ENCODE measurements at regions not wholly inside any gene's neighbourhood (a gene's known extent, or its start where the extent isn't known, plus 50 kb on each side); places are given as distances from the start of the nearest gene placed in this dataset.

GRCh38 chr10:131645756-131646155 is 255.1 kb upstream of the PPP2R2D start:
- Histone ChIP-seq H3K23ac (ENCODE audit: low read length in 2 of 2) (no peak overlapping the region), H2BK120ac (ENCODE audit: low read depth, low read length) (no peak overlapping the region), H3K9ac (ENCODE audit: low read length) (no peak overlapping the region), H2BK5ac (ENCODE audit: low read depth, low read length, poor library complexity, severe bottlenecking) (no peak overlapping the region), H3K18ac (ENCODE audit: low read depth in 1 of 2, low read length in 2 of 2) (no peak overlapping the region), H3K4ac (ENCODE audit: low read depth in 1 of 2, low read length in 2 of 2) (no peak overlapping the region), H4K91ac (ENCODE audit: low read length) (no peak overlapping the region), H3K36me3 (ENCODE audit: control insufficient read depth in 1 of 2, insufficient read depth in 2 of 2, low read depth in 1 of 2, low read length in 2 of 2) (no peaks in the 10 kb centered on the region), H4K8ac (ENCODE audit: low read length) (no peak overlapping the region), H3K4me3 (ENCODE audit: insufficient read depth in 1 of 2, low read depth in 1 of 2, low read length in 2 of 2) (no peak overlapping the region), H2AK5ac (ENCODE audit: low read length, severe bottlenecking) (no peak overlapping the region), H3K79me1 (replicated peaks; ENCODE audit: low read length, poor library complexity, severe bottlenecking) (no peaks in the 10 kb centered on the region), H3K9me3 (ENCODE audit: control insufficient read depth, low read length) (peaks cover 4% of the 10 kb centered on the region), H3K27me3 (ENCODE audit: control insufficient read depth in 1 of 2, insufficient read depth in 1 of 2, low read length in 2 of 2) (no peaks in the 10 kb centered on the region), H2AFZ (ENCODE audit: low read depth, low read length) (no peak overlapping the region), H3K4me2 (ENCODE audit: low read length, poor library complexity, severe bottlenecking) (no peak overlapping the region), H3K14ac (ENCODE audit: low read length in 2 of 2) (no peak overlapping the region), H3K4me1 (ENCODE audit: control insufficient read depth, insufficient read depth, low read depth, low read length) (no peaks in the 10 kb centered on the region), H2BK15ac (ENCODE audit: low read depth, poor library complexity, severe bottlenecking) (no peak overlapping the region), H3K27ac (ENCODE audit: low read length, poor library complexity, severe bottlenecking) (no peak overlapping the region), H2BK12ac (ENCODE audit: low read length in 2 of 2) (no peak overlapping the region)
- WGBS = 77% methylated on average over 10 of the region's 10 CpGs
- no peak for DNase-seq

DNA sequence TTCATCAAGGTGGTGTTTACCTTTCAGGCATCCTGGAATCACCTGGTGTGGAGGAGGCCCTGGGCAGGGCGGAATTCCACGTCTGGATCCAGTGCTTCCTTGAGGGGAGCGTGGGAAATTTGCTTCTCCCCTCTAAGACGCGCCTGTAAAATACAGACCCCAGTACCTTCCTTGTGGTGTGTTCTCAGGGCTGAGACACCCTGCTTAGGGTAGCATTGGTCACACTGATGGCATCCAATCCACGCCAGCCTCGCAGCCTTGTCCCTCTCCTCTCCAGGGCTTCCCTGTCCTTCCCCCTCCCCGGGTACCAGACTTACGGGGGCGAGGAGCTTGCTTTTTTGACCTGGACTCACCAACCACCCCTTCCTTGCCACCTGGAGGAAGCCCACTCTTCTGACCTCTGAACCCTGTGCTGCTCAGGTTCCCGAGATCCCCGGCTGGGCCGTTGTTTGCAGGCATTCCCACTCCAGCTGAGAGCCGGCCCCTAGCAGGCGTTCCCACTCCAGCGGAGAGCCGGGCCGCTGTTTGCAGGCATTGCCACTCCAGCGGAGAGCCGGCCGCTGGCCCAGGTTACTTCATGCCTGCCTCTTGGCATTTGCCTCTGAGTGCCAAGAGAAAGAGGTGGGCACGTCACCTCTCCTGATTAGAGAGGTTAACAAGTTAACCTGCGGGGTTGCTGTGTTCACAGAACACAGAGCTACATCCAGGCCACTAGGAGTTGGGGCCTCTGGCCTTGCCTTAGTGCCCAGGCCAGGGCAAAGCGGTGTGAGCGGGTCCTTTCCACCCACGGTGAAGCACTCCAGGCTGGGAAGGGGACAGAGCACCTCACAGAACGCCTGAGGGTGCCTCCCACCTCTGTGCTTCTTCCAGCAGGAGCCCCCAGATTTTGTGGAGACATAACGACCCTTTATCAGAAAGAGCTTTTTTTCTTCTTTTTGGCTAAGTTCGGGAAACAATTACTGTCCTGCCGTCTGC is 254.0 kb upstream of the PPP2R2D start:
- H3K36me3 ChIP-seq (ENCODE audit: control insufficient read depth in 1 of 2, insufficient read depth in 2 of 2, low read depth in 1 of 2, low read length in 2 of 2) = no peaks in the 10 kb centered on the region
- no peak overlapping the region for H2BK15ac ChIP-seq (ENCODE audit: low read depth, poor library complexity, severe bottlenecking)
- H3K4me1 ChIP-seq (ENCODE audit: control insufficient read depth, insufficient read depth, low read depth, low read length) = no peaks in the 10 kb centered on the region
- no peak overlapping the region for H2BK12ac ChIP-seq (ENCODE audit: low read length in 2 of 2)
- WGBS = 71% methylated on average over 30 of the region's 30 CpGs
- H3K4me3 ChIP-seq (ENCODE audit: insufficient read depth in 1 of 2, low read depth in 1 of 2, low read length in 2 of 2) = no peak overlapping the region
- no peak overlapping the region for H4K91ac ChIP-seq (ENCODE audit: low read length)
- H3K23ac ChIP-seq (ENCODE audit: low read length in 2 of 2) = no peak overlapping the region
- no peak overlapping the region for H3K27ac ChIP-seq (ENCODE audit: low read length, poor library complexity, severe bottlenecking)
- H3K4me2 ChIP-seq (ENCODE audit: low read length, poor library complexity, severe bottlenecking) = no peak overlapping the region
- H2AK5ac ChIP-seq (ENCODE audit: low read length, severe bottlenecking) = no peak overlapping the region
- H3K9ac ChIP-seq (ENCODE audit: low read length) = no peak overlapping the region
- no peaks in the 10 kb centered on the region for H3K79me1 ChIP-seq (replicated peaks; ENCODE audit: low read length, poor library complexity, severe bottlenecking)
- no peaks in the 10 kb centered on the region for H3K9me3 ChIP-seq (ENCODE audit: control insufficient read depth, low read length)
- no peak overlapping the region for H2BK120ac ChIP-seq (ENCODE audit: low read depth, low read length)
- no peak for DNase-seq
- H2AFZ ChIP-seq (ENCODE audit: low read depth, low read length) = no peak overlapping the region
- no peak overlapping the region for H3K18ac ChIP-seq (ENCODE audit: low read depth in 1 of 2, low read length in 2 of 2)
- no peak overlapping the region for H3K14ac ChIP-seq (ENCODE audit: low read length in 2 of 2)
- peaks cover 0 to 5% of the 10 kb centered on the region in 2 experiments for H3K27me3 ChIP-seq (ENCODE audit: control insufficient read depth in 1 of 2, insufficient read depth in 1 of 2, low read length in 2 of 2)
- no peak overlapping the region for H2BK5ac ChIP-seq (ENCODE audit: low read depth, low read length, poor library complexity, severe bottlenecking)
- H3K4ac ChIP-seq (ENCODE audit: low read depth in 1 of 2, low read length in 2 of 2) = no peak overlapping the region
- no peak overlapping the region for H4K8ac ChIP-seq (ENCODE audit: low read length)

- Histone ChIP-seq H2BK5ac (ENCODE audit: low read depth, low read length, poor library complexity, severe bottlenecking) (no peak overlapping the region), H3K4ac (ENCODE audit: low read depth in 1 of 2, low read length in 2 of 2) (no peak overlapping the region), H2BK12ac (ENCODE audit: low read length in 2 of 2) (no peak overlapping the region), H3K4me3 (ENCODE audit: insufficient read depth in 1 of 2, low read depth in 1 of 2, low read length in 2 of 2) (no peak overlapping the region), H3K36me3 (ENCODE audit: control insufficient read depth in 1 of 2, insufficient read depth in 2 of 2, low read depth in 1 of 2, low read length in 2 of 2) (no peaks in the 10 kb centered on the region), H3K27me3 (ENCODE audit: control insufficient read depth in 1 of 2, insufficient read depth in 1 of 2, low read length in 2 of 2) (peaks cover 0 to 5% of the 10 kb centered on the region in 2 experiments), H3K27ac (ENCODE audit: low read length, poor library complexity, severe bottlenecking) (no peak overlapping the region), H2AFZ (ENCODE audit: low read depth, low read length) (no peak overlapping the region), H2BK120ac (ENCODE audit: low read depth, low read length) (no peak overlapping the region), H3K23ac (ENCODE audit: low read length in 2 of 2) (no peak overlapping the region), H3K4me2 (ENCODE audit: low read length, poor library complexity, severe bottlenecking) (no peak overlapping the region), H4K91ac (ENCODE audit: low read length) (no peak overlapping the region), H3K79me1 (replicated peaks; ENCODE audit: low read length, poor library complexity, severe bottlenecking) (no peaks in the 10 kb centered on the region), H3K14ac (ENCODE audit: low read length in 2 of 2) (no peak overlapping the region), H3K18ac (ENCODE audit: low read depth in 1 of 2, low read length in 2 of 2) (no peak overlapping the region), H3K9me3 (ENCODE audit: control insufficient read depth, low read length) (no peaks in the 10 kb centered on the region), H3K4me1 (ENCODE audit: control insufficient read depth, insufficient read depth, low read depth, low read length) (no peaks in the 10 kb centered on the region), H2BK15ac (ENCODE audit: low read depth, poor library complexity, severe bottlenecking) (no peak overlapping the region), H2AK5ac (ENCODE audit: low read length, severe bottlenecking) (no peak overlapping the region), H3K9ac (ENCODE audit: low read length) (no peak overlapping the region), H4K8ac (ENCODE audit: low read length) (no peak overlapping the region)
- WGBS = 74% methylated on average over 10 of the region's 11 CpGs
- no peak for DNase-seq
These were observed 253.0 kb upstream of the PPP2R2D start for GRCh38 chr10:131647789-131648188.

DNA sequence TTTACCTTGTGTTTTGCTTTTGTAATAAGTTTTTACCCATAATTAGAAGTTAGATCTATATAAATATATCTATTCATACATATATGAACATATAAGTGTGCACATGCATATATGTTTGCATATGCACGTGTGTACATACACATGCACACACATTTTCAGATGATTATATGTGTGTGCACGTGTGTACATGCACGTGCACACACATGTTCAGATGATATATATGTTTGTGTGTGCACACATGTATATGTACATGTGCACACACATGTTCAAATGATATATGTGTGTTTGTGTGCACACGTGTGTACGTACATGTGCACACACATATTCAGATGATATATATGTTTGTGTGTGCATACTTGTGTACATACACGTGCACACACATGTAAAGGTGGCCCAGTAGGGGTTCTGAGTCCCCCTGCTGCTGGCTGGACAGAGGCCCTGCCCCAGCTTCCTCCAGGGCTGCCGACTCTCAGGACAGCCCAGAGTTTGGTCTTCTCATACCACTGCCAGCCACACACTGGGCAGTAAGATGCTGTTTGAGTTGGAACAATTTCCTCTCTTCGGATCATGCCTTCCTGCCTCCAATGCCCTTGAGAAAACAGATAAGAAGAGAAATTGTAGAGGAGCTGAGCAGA is 252.3 kb upstream of the PPP2R2D start:
- Histone ChIP-seq H3K9me3 (ENCODE audit: control insufficient read depth, low read length) (no peaks in the 10 kb centered on the region), H3K27ac (ENCODE audit: low read length, poor library complexity, severe bottlenecking) (no peak overlapping the region), H2BK12ac (ENCODE audit: low read length in 2 of 2) (no peak overlapping the region), H3K9ac (ENCODE audit: low read length) (no peak overlapping the region), H2BK5ac (ENCODE audit: low read depth, low read length, poor library complexity, severe bottlenecking) (no peak overlapping the region), H3K4ac (ENCODE audit: low read depth in 1 of 2, low read length in 2 of 2) (no peak overlapping the region), H3K27me3 (ENCODE audit: control insufficient read depth in 1 of 2, insufficient read depth in 1 of 2, low read length in 2 of 2) (peaks cover 0 to 5% of the 10 kb centered on the region in 2 experiments), H3K36me3 (ENCODE audit: control insufficient read depth in 1 of 2, insufficient read depth in 2 of 2, low read depth in 1 of 2, low read length in 2 of 2) (no peaks in the 10 kb centered on the region), H3K4me1 (ENCODE audit: control insufficient read depth, insufficient read depth, low read depth, low read length) (no peaks in the 10 kb centered on the region), H2AFZ (ENCODE audit: low read depth, low read length) (no peak overlapping the region), H3K4me3 (ENCODE audit: insufficient read depth in 1 of 2, low read depth in 1 of 2, low read length in 2 of 2) (no peak overlapping the region), H3K4me2 (ENCODE audit: low read length, poor library complexity, severe bottlenecking) (no peak overlapping the region), H3K23ac (ENCODE audit: low read length in 2 of 2) (no peak overlapping the region), H4K8ac (ENCODE audit: low read length) (no peak overlapping the region), H2BK15ac (ENCODE audit: low read depth, poor library complexity, severe bottlenecking) (no peak overlapping the region), H3K14ac (ENCODE audit: low read length in 2 of 2) (no peak overlapping the region), H2AK5ac (ENCODE audit: low read length, severe bottlenecking) (no peak overlapping the region), H4K91ac (ENCODE audit: low read length) (no peak overlapping the region), H3K79me1 (replicated peaks; ENCODE audit: low read length, poor library complexity, severe bottlenecking) (no peaks in the 10 kb centered on the region), H3K18ac (ENCODE audit: low read depth in 1 of 2, low read length in 2 of 2) (no peak overlapping the region), H2BK120ac (ENCODE audit: low read depth, low read length) (no peak overlapping the region)
- 76% methylated on average over 8 of the region's 8 CpGs for WGBS
- DNase-seq = no peak
